ENCODE measurements at regions not wholly inside any gene's neighbourhood (a gene's known extent, or its start where the extent isn't known, plus 50 kb on each side); places are given as distances from the start of the nearest gene placed in this dataset.

DNA sequence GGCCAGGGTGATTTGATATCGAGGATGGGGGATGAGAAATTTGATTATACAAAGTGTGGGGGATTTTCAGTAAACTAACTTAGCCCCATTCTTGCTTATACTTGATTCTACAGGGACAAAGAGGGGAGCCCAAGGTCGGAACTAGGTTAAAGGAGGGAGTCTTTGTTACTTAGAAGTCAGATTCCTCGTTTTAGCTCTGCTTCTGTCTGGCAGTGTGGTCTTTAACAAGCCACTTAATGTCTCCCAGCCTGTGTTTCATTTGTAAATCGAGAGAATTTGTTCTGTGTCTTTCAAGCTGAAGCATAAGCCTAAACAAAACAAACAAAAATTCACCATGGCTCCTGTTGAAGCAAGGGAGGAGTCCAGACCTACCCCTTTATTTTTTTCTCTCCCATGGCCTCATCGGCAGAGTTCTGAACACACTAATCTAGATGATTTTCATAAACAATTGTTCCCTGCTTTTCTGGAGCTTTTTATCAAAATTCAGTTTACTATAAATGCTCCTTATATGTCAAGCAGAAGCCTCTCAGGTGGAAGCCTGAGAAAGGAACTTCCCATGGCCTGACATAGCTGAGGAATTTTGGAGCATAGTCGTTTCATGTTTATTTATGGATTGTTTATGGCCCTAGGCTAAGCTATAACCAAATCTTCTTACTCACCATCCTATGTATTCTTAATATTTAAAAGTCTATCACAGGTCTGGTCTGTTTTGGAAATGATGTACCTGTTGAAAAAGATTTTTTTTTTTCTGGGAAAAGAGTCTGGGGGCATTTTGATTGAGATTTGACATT, 62.6 kb upstream of the SYTL5 start:
- in situ Hi-C loops (cut with HindIII; ENCODE audit: low sequenced_read_pairs): no loop called here
- no peak overlapping the region for H3K4me3 ChIP-seq (ENCODE audit: low read depth, low read length)
- no peak for DNase-seq (ENCODE audit: low read depth, low spot score)
- TF ChIP-seq, protein P1, sequence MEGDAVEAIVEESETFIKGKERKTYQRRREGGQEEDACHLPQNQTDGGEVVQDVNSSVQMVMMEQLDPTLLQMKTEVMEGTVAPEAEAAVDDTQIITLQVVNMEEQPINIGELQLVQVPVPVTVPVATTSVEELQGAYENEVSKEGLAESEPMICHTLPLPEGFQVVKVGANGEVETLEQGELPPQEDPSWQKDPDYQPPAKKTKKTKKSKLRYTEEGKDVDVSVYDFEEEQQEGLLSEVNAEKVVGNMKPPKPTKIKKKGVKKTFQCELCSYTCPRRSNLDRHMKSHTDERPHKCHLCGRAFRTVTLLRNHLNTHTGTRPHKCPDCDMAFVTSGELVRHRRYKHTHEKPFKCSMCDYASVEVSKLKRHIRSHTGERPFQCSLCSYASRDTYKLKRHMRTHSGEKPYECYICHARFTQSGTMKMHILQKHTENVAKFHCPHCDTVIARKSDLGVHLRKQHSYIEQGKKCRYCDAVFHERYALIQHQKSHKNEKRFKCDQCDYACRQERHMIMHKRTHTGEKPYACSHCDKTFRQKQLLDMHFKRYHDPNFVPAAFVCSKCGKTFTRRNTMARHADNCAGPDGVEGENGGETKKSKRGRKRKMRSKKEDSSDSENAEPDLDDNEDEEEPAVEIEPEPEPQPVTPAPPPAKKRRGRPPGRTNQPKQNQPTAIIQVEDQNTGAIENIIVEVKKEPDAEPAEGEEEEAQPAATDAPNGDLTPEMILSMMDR (IDR thresholded peaks at IDR 0.05; ENCODE audit: low read depth, low read length): no peak

DNA sequence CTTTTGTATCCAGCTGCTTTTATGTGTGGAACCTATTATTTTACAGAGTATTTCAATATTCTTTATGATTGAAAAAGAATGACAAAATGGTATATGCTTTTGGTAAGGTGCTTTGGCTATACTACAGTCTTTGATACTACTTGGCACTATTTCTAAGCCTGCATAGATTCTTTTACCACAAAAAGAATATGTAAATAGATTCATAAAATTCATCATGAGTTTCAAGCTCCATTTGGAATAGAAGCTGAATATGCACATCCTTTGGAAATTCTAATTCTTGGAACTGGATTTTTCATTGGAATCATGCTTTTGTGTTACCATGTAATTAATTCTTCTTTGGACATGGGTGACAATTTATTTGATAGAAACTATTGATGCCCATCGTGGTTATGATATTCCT, 60.2 kb upstream of the SYTL5 start:
- no peak overlapping the region for H3K4me3 ChIP-seq (ENCODE audit: low read depth, low read length)
- TF ChIP-seq, protein P1 (IDR thresholded peaks at IDR 0.05; ENCODE audit: low read depth, low read length): no peak
- no peak for DNase-seq (ENCODE audit: low read depth, low spot score)
- in situ Hi-C loops (cut with HindIII; ENCODE audit: low sequenced_read_pairs): no loop called here

DNA sequence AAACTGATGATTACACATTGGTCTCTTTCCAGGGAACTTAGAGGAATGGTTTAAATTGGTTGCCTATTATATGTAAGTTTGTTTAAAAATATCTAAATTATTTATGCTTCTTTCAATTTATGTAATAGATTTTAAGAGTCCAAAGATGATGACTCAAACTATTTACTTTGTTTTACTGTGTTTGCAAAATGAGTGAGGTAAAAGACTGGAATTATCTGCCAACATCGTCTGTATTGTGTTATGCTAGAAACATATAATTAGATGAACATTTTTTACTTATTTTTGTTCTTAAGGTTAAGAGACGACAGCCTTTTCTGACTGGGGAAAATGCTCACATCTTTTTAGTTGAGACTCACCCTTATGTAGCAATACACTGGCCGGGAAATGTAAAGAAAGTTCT, 51.1 kb upstream of the SYTL5 start:
- in situ Hi-C loops (cut with HindIII; ENCODE audit: low sequenced_read_pairs): no loop called here
- TF ChIP-seq, protein P1 (IDR thresholded peaks at IDR 0.05; ENCODE audit: low read depth, low read length): no peak
- H3K4me3 ChIP-seq (ENCODE audit: low read depth, low read length): no peak overlapping the region
- DNase-seq (ENCODE audit: low read depth, low spot score): no peak

DNA sequence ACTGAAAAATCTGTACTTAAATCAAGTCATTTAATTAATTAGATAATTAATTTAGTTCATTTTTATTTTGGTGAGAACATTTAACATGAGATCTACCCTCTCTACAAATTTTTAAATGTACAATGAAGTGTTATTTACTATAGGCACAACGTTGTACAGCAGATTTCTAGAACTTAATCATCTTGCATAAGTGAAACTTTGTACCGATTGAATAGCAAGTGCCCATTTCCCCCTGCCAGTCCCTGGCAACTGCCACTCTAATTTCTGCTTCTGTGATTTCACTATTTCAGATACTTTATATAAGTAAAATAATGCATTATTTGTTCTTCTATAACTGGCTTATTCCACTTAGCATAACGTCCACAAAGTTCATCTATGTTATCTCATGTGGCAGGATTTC, 50.1 kb upstream of the SYTL5 start:
- DNase-seq (ENCODE audit: low read depth, low spot score): no peak
- in situ Hi-C loops (cut with HindIII; ENCODE audit: low sequenced_read_pairs): no loop called here
- TF ChIP-seq, protein P1 (IDR thresholded peaks at IDR 0.05; ENCODE audit: low read depth, low read length): no peak
- no peak overlapping the region for H3K4me3 ChIP-seq (ENCODE audit: low read depth, low read length)
